ENCODE measurements at regions not wholly inside any gene's neighbourhood (a gene's known extent, or its start where the extent isn't known, plus 50 kb on each side); places are given as distances from the start of the nearest gene placed in this dataset.

DNA sequence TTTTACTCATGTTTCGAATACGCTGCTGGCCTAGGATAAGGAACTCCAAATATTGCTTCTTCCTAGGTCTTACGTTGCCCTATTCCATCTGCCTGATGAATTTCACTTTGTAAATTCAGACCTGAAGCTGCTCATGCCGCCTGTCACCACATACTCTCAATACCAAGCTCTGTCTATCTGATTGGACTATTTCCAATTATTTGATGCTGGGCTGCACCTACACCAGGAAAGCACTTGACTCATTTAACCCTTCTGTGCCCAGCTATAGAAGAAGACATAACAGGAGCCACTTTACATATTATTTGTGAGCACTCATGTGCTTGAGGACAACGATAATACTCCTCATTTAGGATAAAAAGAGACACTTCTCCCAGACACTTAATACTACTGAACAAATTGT lies 1293.9 kb upstream of the LRRTM1 start:
- peak; percentile 74 for DNase-seq (ENCODE audit: low spot score)

DNA sequence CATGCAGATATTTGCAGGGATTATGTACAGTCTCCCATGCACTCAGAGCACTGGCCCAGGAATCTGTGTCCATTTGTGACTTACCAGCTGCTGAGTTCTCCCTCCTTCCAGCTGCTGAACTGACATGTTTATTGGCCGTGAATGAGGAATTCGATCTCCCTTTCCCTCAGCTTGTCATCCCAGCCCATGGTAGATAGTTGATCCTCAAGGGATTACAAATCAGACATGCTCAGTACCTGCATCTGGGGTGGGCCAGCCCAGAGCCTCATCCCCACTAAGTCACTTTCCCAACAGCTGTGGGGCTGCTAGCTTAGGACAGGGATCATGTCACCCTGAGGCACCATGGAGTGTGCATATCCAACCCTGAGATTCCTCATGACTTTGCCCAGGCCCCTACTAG lies 1284.9 kb upstream of the LRRTM1 start:
- DNase-seq (ENCODE audit: low spot score): no peak

DNA sequence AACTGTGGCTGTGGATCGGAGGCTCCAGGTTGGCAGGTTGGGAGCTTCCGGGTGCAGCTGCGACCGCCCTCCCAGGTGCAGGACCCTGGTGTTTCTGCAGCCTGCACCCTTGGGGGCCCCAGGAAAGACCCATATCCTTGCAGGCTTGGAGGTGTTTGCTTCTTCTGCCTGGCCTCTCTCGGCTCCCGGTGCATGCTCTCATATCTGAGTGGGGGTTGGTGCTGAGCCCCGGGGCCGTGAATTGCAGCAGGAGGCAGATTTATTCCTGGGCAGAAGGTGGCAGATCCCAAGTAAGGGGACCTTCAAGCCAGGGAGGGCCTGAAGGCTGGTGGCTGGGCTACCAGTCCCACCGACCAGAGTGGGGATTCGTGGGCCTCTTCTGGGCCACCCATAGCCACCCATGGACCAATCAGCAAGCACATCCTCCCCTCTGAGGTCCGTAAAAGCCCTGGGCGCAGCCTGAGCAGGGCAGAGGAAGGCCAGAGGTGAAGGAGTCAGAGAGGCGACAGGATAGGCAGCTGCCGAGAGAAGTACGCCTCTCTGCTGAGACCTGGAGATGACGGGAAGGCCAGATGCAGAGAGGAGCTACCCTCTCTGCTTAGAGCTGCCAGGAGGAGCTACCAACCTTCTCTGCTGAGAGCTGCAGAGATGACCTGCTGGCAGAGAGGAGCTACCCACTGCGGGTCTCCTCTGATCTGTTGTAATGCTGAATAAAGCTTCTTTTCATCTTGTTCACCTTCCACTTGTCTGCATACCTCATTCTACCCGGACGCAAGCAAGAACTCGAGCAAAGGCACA lies 1279.0 kb upstream of the LRRTM1 start:
- no peak for DNase-seq (ENCODE audit: low spot score)

DNA sequence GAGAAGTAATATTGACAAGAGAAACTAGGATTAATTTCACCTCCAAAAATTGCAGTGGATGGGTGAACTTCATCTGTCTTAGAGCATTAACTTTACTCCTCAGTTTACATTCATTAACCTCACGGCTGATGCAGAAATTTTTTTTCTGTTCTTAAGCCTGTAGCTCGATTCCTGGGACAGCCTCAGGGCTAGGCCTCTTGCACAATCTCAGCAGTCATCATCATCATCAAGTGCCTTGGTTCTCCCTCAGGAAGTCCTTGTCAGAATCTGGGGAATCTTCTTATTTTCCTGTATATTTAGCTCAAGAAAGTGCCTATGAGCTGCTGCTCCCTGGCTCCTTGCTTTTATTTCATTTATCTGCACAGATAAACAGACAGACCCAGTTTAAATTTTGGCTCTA lies 1272.2 kb upstream of the LRRTM1 start:
- DNase-seq (ENCODE audit: low spot score): no peak

DNA sequence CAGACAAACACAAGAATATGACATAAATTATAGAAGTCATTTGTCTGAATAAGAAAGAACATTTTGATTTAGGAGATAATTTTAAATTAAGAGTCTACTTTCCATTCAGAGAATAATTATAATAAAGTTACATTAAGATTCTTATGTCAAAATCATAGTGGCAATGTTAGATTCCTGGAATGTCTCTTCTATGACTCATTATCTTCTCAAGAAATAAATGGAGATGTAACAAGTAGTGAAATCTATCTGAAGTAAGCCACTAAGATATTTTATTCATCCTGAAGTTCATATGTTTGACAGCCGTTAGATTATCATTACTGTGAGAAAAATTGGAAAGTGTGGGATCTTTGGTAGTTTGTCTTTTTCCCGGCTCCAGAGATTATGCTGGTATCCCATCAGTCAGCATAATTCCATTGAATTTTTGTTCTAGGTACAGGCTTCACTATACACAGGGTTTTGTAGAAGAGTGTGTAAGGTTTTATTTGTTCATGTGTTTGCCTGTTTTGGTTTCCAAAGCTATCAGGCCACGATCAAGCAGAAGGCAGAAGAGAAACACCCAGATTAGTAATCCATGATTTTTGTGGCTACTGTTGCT lies 1246.6 kb upstream of the LRRTM1 start:
- no peak for DNase-seq (ENCODE audit: low spot score)

DNA sequence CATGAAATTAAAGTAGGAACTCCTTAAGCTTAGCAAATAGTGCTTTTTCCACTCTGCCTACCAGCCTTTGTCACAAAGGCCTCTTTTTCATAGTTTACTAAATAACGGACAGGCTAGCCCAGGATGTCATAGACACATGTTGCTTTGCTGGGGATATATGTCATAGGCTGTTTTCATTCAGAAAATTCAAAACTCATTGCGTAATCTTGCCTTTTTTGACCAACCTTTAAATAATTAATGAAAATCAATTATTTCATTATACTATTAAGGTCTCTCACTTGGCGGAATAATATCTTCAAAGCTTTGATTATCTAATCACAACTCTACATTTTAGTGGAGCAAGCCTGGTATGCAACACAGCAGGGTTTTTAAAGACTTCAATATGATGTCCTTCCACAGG lies 1245.7 kb upstream of the LRRTM1 start:
- DNase-seq (ENCODE audit: low spot score): no peak

DNA sequence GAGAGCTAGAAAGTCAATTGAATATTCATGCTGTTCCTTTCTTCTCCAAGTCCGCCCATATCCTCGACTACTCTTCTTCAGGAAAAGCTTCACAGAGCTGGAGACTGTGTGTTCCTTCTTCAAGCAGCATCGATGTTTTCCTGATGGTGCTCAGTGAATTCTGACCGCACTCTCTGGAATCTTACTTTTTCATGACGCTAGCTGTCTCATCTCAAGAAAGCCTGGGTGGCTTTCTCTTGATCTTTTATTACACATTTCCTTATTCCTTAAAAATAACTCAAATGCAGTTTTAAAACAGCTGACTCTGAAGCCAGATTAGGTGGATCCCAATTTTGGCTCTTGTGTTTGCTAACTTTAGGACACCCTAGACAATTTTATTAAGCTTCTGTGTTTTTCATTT lies 1245.1 kb upstream of the LRRTM1 start:
- DNase-seq (ENCODE audit: low spot score): no peak

DNA sequence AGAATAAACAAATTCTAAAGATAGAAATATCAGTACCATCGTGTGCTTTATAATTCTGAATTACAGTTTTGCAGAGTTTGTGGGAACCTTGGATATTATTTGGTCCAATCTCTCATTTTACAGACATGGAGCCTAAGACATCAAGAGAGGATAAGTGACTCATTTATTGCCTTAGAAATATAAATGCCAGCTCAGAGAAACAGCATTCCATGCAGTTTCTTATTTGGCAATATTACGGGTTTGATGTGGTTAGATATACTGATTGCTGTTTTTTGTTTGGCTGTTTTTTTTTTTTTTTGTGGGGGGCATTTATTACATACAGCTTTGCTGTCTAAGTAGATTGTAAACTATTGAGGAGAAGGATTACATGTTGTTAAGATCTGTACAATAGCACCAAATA lies 1241.1 kb upstream of the LRRTM1 start:
- peak; percentile 22 for DNase-seq (ENCODE audit: low spot score)

DNA sequence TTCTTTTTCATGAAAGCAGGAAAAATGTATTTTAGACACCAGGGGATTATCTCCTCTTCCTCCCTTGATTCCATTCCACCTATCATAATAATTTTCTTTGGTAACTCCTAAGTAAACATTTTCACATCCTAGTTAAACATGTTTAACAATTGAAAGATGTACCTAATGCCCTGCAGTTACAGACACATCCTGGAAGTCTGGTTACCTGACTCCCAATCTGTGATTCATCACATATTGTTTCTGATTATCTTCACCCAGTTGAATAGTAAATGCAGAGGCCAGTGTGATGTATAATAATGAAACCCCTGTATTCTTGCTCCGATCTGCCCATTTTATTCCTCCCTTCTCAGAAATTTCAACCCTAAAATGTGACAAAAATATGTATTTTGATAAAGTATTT lies 1237.6 kb upstream of the LRRTM1 start:
- no peak for DNase-seq (ENCODE audit: low spot score)

DNA sequence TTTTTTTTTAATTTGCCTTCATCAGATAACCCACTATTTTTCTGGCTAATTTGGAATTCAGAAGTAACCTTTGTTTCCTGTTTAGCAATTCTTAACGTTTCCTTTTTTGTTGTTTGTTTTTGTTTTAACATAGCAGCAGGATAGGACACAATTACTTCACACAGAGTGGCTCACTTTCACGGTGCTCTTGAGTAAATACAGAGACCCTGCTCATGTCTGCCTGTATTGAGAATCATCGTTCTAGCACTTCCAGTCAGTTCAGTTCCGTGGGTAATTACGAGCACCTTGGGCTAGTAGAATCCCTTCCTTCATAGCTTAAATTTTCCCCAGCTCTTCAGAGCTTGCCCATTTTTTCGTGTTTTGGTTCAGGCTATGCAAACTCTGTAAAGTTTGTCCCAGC lies 1225.4 kb upstream of the LRRTM1 start:
- no peak for DNase-seq (ENCODE audit: low spot score)

DNA sequence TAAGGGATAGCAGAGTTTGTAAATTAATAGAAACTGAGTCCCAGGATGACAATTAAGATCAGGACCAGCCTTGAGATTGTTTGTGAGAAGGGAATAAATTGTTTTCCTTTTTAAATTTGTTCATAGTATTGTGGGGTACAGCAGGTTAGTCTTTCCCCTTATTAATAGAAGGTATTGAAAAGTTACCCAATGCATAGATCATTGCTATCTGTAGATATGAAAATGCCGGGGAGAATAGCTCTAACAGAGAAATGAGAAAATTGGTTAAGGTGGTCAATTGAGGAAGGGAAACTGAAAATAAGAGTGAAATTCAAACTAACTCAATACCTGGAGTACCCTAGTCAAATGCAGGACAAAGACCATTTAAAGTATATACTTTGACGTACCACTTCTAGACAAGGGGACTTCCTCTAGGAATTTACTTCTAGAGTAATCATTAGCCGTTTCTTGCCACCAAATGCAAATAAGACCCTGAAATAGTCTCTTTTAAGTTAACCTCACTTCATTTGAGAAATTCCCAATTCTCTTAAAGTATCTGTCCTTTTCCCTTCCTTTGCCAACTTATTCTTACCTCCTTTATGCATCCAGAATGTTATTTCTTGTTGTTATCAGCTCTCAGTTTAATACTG lies 1224.4 kb upstream of the LRRTM1 start:
- DNase-seq (ENCODE audit: low spot score): no peak

DNA sequence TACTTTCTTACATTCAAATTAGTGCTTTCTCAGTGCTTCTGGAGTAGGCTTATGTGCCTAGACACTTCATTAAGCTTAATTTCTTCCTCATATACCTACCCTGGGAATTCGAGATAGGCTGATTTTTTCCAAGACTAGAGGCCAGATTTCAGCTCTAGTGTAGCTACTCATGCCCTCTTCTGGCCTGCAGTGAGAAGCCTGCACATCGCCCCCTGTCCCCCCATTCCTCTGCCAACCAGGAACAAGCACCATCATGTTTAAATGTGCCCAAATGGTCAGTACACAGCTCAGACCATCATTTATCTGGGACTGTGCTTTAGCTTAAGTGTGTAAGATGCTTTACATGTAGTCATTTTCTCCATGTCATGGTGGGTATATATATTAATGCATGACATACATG lies 1218.8 kb upstream of the LRRTM1 start:
- no peak for DNase-seq (ENCODE audit: low spot score)

DNA sequence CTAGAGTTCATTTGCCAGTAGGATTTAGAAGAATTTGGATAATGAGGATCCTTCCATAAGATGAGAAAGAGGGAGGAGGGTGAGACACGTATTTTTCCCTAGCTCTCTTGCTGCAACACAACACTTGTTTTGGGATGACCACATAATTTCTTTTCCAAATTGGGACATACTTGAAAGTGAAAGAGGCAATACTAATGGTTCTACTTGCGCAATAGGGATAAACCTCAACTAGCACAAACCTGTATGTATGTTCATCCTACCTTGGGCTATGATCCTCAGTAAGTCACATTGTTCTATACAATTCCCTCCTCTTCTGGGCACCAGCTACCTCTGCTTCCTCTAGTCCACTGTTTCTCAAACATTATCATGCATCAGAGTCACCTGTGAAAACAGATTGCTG lies 1208.8 kb upstream of the LRRTM1 start:
- DNase-seq (ENCODE audit: low spot score): no peak

DNA sequence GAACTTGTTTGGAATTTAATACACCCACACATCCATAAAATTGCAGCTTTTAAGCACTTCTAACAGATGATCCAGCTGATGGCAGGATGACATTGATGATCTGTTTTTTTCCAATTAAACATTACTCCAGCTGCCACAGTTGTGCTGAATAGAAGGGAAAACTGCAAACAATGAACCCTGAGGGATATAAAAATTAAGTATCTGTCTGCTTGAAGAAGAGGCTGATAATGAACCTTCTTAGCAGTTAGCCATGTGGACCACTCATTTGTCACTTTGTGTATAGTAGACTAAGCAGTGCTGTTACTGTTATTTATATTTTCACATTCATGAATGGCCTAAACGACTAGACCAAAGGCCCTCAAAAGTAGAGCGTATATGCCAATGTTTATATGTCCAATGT lies 1201.0 kb upstream of the LRRTM1 start:
- DNase-seq (ENCODE audit: low spot score): no peak

DNA sequence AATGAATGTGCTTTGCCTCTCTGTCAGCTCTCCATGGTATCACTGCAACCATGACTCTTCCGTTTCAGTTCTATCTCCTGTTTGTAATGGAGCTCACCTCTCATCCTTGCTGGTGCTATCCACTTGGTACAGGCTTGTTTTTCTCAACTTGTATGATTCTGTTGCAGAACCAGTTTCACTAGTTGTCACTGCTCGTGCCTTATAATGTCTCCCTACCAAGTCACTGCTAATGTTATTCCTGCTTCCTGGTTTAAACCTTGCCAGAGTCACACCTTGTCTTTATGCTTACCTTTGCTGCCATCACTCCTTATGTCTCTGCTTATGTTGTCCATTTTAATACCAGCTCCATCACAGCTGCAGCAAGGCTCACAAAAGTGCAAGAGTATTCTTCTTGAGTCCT lies 1191.0 kb upstream of the LRRTM1 start:
- DNase-seq (ENCODE audit: low spot score): peak; percentile 61

DNA sequence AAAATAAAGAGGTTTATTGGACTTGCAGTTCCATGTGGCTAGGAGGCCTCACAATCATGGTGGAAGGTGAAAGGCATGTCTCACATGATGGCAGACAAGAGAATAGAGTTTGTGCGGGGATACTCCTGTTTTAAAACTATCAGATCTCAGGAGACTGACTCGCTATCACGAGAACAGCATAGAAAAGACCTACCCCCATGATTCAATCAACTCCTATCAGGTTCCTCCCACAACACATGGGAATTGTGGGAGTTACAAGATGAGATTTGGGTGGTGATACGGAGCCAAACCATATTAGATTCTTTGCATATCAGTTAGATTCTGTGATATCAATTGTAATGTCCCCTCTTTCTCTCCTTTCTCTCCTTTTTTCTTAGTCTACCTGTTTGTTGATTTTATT lies 1178.7 kb upstream of the LRRTM1 start:
- DNase-seq (ENCODE audit: low spot score): no peak

DNA sequence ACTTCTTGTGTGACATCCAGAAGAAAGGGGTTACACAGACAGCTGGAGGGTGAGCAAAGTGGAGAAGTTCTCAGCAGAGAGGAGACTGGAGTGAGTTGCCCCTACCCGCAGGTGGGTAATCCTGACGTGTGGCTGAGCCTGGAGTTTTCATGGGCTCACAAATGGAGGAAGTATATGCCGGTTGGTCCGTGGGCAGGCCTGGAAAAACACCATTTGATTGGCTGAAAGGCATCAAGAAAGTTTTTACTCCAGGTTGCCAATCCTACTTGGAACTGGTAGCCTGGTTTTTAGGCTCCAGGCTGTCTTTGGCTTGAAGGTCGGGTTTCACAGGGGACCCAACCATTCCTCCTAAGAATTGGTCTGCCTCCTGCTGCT lies 1177.4 kb upstream of the LRRTM1 start:
- no peak for DNase-seq (ENCODE audit: low spot score)

DNA sequence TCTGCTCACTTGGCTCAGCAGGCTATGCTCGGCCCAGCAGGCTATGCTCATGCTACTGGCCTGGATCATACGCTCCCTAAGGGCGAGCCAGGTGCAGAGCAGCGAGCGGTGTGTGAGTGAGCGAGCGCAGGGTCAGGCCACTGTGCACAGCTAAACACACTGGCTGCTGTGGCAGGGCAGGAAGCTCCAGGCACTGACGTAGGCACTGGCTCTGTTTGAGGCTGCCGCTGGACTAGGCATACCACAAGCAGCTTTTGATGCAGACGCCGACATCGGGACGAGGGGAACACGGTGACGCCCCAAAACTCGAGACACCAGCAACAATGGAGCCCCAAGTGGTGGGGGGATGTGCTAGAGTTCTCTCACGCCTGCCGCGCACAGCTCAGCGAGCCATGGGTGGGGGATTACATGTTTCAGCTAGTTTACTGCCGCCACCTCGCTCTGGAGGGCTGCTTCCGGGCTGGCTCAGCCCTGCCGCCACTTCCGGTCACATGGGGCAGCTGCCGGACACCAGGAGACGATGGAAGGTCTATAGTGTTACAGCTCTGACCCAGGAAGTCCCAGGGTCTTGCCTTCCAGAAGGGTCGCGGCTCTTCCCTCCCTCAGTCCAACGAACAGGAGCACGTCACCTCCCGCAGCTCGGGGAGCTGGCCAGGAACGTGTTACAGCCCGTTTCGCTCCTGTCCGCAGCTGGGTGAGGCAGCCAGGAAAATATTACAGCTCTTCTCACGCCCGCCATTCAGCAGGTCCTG lies 1176.9 kb upstream of the LRRTM1 start:
- no peak for DNase-seq (ENCODE audit: low spot score)

DNA sequence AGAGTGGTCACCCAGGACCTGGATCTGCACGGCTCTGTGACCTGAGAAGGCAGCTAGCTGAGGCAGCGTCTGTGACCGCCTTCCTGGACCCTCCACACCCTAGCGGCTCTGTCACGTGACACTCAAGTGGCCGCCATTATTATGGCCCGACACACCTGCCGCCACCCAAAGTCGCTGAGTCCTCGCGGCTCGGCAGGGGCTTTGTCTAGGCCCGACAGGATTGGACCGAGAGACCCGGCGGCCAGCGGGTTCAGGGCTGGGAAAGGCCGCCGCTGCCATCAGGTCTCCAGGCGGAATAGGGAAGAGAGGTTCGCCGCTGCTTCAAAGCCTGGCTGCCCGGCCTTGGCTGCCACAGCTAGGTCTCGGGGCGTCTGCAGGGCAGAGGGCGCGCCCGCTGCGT lies 1162.5 kb upstream of the LRRTM1 start:
- DNase-seq (ENCODE audit: low spot score): no peak

DNA sequence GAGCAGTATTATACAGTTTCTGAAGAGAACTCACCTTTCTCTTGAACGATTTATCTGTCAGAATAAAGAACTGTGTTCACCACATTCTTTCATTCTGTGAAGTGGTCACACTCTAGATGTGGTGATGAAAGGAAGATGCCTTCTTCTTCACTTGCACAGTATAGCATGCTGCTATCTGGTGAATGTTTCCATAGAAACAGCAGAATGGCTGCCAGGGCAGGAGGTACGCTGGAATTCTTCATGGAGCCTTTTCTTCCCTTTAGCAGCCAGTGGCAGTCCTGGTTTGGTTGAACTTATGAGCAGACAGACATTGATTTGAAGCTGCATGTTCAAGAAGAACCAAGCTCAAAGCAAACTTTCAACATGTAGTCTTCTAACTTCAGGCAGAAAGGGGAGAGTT lies 1157.9 kb upstream of the LRRTM1 start:
- DNase-seq (ENCODE audit: low spot score): no peak

DNA sequence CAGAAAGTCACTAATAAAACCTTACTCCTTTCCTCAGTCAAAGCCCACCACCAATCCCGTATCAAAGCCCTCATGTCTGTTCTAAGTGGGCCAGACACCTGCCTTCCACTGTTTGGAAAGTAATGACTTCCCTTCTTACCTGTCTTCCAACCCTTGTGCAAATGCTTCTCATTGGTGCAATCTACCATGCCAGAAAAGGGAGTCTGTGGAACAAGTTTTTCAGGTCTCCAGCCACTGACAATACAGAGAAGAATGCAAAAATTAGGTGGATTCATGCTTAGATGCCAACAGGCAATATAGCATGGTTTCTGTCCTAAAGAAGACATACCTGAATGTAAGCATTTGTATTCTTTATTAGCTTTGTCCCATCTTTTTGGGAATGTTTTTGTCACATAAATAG lies 1140.6 kb upstream of the LRRTM1 start:
- DNase-seq (ENCODE audit: low spot score): peak; percentile 20

DNA sequence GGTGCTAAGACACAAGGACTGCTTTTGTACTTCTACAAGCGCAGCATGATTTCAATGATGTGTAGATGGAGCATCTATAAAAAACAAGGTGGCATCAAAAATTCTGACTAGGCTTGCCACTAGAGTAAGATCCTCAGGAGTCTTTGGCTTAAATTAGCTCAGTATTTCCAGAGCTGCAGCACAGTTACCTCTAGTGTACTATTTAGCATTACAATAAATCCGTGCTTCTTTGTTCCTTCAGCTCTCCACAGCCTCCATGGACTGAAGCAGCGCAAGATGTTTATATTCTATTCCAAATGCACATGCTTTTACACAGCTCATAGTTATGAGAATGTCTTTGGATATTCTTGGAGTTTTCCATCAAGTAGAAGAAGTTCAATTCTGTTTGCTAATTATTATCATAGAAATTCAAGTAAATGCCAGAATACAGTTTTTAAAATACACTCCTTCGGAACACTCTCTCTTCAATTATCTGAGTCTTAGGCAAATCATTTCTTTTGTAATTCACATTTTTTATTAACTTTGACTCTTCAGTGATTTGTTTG lies 1133.0 kb upstream of the LRRTM1 start:
- no peak for DNase-seq (ENCODE audit: low spot score)
